HEK293 (cell line): ENCODE measurements at regions not wholly inside any gene's neighbourhood (a gene's known extent, or its start where the extent isn't known, plus 50 kb on each side); places are given as distances from the start of the nearest gene placed in this dataset.
"Not testable (repeated sequence)": the region's sequence is repeated elsewhere in the genome, so short reads cannot be mapped to it uniquely, and the experiment has no call there.

Experiments used
- CTCF ChIA-PET: fragments of 350-600 bp; formaldehyde crosslinking; extraction: SDS; loops from one replicate; lab custom pipeline; 2021; ENCODE audit warnings: antibody characterized with exemption; lab: Yijun Ruan, JAX
- POLR2A ChIA-PET: fragments of 300-600 bp; formaldehyde crosslinking; extraction: SDS; loops from one replicate; lab custom pipeline; 2020; ENCODE audit warnings: antibody characterized with exemption, inconsistent platforms; lab: Yijun Ruan, JAX
- H3K27ac ChIP-seq: fragments of 200-500 bp; sonication (Bioruptor generic); 2 replicates; pipeline ENCODE4 v1.5.1; 2014; ENCODE audit warnings: low read depth, low read length, control low read depth, inconsistent platforms; ENCODE audit errors: extremely low read depth
- H3K36me3 ChIP-seq, 2 experiments: fragments of 200-500 bp in 1 of 2; sonication (Bioruptor generic) in 1 of 2; 1 replicate in 1 of 2; 2 replicates in 1 of 2; pipeline ENCODE4 v1.5.1; 2014 to 2017; ENCODE audit warnings: inconsistent platforms in 2 of 2, low read length in 2 of 2; ENCODE audit not compliant: control insufficient read depth in 2 of 2, insufficient read depth in 1 of 2
- H3K4me1 ChIP-seq: fragments of 200-500 bp; sonication (Bioruptor generic); 2 replicates; pipeline ENCODE4 v1.5.1; 2014; ENCODE audit warnings: mild to moderate bottlenecking, low read length, inconsistent platforms; ENCODE audit not compliant: control insufficient read depth, insufficient read depth
- H3K4me3 ChIP-seq: 2 replicates; pipeline ENCODE4 v1.5.1; 2011; ENCODE audit warnings: low read depth, mild to moderate bottlenecking, control low read depth, low read length, moderate library complexity
- H3K9me3 ChIP-seq: fragments of 200-500 bp; sonication (Bioruptor generic); 2 replicates; pipeline ENCODE4 v1.5.1; 2014; ENCODE audit warnings: low read depth, low read length, inconsistent platforms; ENCODE audit not compliant: control insufficient read depth, insufficient read depth

DNA sequence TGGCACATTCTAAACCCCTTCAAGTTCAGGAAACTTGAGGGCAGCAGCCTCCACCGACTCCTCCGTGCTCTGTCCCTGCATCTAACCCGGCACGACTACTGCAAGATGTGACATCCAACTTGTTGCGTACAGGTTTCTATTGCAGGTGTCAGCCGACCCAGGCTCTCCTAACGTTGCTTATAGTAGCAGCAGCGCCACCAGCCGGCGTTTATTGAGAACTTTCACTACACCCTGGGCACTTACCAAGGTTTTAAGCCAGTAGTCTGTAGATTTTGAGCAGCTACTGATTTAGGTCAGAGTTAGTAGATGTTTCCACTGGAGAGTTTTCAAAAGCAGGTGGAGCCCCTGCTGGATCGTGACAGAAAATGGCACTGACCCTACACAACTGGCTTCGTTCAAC, 162.2 kb upstream of the PRKX start:
- H3K4me3 ChIP-seq, H3K27ac ChIP-seq, CTCF ChIA-PET, POLR2A ChIA-PET, H3K9me3 ChIP-seq, H3K36me3 ChIP-seq, H3K4me1 ChIP-seq: not testable (repeated sequence)

DNA sequence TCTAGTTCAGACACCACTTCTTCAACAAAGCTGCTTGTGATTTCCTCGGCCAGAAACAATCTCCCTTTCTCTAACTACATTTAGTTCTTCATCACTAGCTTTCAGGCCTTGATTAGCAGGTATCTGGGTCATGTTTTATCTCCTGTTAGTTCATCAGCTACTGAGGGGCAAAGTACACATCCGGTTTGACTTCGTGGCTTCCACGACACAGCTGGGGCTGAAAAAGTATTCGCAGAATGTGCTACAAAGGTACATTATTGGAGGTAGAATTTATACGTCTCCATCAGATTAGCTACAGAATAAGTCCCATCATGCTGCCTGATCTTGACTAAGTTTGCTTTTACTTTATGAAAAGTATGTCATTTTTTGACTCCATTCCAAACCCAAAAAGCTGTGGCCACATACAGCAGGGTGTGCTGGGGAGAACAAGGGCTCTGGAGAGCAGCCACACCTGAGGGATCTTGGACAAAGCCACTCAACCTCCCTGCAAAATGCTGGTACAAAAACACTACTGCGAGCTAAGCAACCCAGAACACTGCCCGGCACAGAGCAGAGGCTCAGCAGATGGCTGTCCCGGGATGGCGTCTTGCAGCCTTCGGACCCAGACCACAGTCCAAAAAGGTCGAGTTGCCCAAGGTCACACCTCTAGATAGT, 158.9 kb upstream of the PRKX start:
- POLR2A ChIA-PET, H3K36me3 ChIP-seq, H3K27ac ChIP-seq, H3K4me1 ChIP-seq, CTCF ChIA-PET, H3K9me3 ChIP-seq, H3K4me3 ChIP-seq: not testable (repeated sequence)

DNA sequence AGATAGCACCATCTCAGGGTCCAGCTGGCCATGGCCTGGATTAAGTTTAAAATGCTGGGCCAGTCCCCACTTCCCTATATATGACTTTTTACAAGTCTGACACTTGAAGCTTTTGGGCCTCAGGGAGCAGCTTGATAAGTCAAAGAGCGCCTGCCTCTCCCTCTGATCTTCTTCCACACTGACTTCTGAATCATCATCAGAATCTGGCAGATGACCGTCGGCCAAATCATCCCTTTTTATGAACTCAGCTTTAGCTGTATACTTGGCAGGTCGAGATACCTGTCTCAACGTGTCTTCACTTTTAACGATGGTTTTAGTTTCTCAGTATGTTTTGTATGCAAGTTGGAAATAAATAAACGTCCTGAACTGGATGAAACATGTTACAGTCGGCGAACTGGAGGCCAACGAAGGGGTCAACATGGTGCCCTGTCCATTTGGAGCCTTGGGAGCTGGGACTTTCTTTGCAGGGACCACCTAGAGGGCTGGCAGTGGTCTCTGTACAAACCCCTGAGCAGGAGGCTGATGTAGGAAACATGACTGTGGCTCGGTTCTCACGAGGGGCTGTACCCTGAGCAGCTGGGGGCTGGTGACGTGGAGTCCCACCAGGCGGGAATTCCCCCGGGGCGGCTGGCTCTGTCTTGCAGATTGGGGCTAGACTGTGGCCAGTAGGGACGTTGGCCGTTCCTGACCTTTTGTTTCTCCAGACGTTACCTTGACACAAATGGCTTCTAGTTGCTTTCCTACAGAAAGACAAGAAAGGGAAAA, 153.8 kb upstream of the PRKX start:
- POLR2A ChIA-PET, H3K4me3 ChIP-seq, H3K27ac ChIP-seq, CTCF ChIA-PET, H3K36me3 ChIP-seq, H3K4me1 ChIP-seq, H3K9me3 ChIP-seq: not testable (repeated sequence)

DNA sequence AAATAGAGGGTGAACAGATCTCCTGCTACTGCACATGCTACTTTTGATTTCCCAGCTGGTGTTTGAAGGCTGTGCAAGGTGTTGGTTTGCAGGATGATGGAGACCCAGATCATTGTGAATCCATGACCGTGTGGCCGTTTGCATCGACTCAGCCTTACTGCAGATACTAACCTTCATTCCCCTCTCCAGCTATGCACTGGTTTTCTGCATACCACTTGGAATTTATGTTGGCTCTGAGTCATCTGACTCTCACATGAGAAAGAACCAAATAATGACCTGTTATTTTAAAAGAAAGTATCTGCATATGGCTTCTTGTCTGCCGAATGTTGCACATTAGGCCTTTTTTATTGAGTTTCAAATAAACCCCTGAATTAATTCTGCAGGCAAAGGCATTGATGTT, 144.9 kb upstream of the PRKX start:
- H3K27ac ChIP-seq, POLR2A ChIA-PET: not testable (repeated sequence)

DNA sequence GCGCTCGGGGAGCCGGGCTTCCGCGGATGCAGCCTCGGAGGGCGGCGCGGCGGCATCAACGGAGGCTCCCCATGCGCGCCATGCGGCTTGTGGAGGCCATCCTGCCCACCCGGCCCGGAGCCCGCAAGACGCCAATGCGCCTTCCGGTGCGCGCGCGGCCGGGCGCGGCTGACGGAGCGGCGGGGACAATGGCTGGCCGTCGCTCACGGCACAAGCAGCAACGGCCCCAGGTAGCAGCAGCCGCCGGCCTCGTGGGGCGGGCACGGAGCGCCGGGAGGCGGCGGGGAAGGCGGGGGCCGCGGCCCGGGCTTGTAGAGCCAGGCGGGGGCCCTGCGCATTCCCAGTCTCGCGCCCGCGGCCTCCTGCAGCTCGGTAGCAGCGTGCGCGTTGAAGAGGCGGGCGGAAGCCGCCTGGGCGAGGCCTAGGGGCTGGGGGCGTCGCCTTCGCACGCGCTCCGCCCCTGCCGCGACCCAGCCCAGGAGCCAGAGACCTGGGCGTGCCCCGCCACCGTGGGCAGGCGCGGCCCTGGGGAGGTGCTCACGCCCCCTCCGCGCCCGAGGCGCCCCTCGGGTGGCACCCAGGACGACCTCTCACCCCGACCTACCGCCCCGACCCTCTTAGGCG, 130.2 kb upstream of the PRKX start:
- POLR2A ChIA-PET, H3K9me3 ChIP-seq, H3K4me3 ChIP-seq, H3K4me1 ChIP-seq, CTCF ChIA-PET, H3K27ac ChIP-seq, H3K36me3 ChIP-seq: not testable (repeated sequence)

More for the DNA sequence above, 144.9 kb upstream of the PRKX start:
- H3K9me3 ChIP-seq, H3K4me1 ChIP-seq, H3K4me3 ChIP-seq, CTCF ChIA-PET, H3K36me3 ChIP-seq: not testable (repeated sequence)

DNA sequence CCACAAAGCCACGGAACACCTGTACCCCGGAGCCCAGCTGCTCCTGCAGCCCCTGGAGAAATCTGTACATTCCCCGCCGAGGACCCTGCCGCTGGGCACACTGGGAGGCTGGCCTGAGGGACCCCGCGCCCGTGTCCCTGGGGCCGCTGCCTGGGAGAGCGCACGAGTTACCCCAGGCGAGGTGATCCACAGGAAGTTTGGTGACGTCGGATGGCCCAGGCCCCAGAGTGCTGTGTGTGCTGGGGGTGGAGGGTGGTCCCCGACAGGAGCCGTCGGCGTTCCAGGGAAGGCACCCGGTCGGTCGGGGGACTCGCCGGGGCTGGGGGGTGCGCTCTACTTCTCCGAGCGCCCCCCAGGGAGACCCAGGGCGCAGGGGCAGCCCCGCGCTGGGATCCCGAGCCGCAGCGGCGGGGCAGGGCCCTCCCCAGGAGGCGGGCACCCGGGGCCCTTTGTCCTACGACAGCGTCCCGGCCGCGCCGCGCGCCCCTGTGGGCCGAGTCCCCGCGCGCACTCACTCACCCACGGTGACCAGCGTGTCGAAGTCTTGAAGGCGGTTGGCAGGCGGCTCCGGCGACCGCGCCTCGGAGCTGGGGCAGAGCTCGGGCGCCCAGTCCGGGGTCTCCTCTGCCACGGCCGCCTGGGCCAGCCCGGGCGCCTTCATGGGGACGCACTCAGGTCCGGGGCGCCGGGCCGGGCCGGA, 129.5 kb upstream of the PRKX start:
- H3K4me3 ChIP-seq, H3K27ac ChIP-seq, H3K4me1 ChIP-seq, POLR2A ChIA-PET, CTCF ChIA-PET, H3K36me3 ChIP-seq, H3K9me3 ChIP-seq: not testable (repeated sequence)

DNA sequence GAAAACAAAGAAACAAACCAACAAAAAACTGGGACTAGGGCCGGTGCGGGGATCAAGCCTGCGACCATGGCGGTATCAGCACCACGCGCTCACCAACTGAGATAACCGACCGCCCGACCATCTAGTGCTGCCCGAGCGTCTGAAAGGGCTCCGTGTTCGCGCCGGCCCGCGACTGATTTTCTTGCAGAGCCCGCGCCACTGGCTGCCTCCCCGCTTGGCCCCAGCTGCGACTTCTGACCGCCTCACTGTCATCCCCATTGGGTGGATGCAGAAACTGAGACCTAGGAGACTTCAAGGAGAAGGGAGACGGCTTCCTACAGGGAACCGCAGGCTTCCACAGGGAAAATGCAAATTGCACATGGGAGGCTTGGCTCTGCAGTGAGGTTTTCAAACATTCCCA, 125.3 kb upstream of the PRKX start:
- CTCF ChIA-PET, POLR2A ChIA-PET, H3K4me3 ChIP-seq, H3K9me3 ChIP-seq, H3K27ac ChIP-seq, H3K4me1 ChIP-seq, H3K36me3 ChIP-seq: not testable (repeated sequence)

DNA sequence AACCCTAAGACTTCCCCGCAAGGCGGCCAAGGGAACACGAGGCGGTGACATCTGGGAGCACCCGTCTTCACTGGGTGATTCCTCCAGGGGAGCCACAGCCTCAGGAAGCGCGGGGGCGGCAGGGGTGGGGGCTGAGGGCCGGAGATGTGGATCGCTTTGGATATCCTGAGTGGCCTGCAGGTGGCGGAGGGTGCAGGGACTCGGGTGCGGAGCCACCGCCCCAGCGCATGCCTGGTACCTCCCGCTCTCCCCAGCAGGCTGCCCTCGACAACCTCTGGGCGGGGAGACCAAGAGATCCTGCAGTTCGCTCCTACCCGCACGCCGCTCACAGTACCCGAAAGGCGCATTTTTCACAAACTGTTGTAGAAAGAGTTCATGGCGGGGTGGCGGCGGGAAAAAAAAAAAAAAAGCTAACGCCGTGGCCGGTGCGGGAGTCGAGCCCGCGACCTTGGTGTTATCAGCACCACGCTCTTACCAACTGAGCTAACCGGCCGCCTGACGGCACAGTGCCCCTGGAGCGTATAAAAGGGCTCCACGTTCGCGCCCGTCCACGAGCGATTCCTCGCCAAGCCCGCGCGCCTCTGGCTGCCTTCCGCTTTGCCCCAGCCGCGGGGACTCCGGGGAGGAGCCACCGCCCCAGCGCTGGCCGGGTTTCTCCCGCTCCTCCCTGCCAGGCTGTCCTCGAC, 124.7 kb upstream of the PRKX start:
- H3K27ac ChIP-seq, H3K9me3 ChIP-seq, H3K4me1 ChIP-seq, POLR2A ChIA-PET, CTCF ChIA-PET, H3K36me3 ChIP-seq, H3K4me3 ChIP-seq: not testable (repeated sequence)

DNA sequence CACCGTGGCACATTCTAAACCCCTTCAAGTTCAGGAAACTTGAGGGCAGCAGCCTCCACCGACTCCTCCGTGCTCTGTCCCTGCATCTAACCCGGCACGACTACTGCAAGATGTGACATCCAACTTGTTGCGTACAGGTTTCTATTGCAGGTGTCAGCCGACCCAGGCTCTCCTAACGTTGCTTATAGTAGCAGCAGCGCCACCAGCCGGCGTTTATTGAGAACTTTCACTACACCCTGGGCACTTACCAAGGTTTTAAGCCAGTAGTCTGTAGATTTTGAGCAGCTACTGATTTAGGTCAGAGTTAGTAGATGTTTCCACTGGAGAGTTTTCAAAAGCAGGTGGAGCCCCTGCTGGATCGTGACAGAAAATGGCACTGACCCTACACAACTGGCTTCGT, 123.8 kb upstream of the PRKX start:
- CTCF ChIA-PET, POLR2A ChIA-PET, H3K27ac ChIP-seq, H3K9me3 ChIP-seq, H3K4me3 ChIP-seq, H3K4me1 ChIP-seq, H3K36me3 ChIP-seq: not testable (repeated sequence)

DNA sequence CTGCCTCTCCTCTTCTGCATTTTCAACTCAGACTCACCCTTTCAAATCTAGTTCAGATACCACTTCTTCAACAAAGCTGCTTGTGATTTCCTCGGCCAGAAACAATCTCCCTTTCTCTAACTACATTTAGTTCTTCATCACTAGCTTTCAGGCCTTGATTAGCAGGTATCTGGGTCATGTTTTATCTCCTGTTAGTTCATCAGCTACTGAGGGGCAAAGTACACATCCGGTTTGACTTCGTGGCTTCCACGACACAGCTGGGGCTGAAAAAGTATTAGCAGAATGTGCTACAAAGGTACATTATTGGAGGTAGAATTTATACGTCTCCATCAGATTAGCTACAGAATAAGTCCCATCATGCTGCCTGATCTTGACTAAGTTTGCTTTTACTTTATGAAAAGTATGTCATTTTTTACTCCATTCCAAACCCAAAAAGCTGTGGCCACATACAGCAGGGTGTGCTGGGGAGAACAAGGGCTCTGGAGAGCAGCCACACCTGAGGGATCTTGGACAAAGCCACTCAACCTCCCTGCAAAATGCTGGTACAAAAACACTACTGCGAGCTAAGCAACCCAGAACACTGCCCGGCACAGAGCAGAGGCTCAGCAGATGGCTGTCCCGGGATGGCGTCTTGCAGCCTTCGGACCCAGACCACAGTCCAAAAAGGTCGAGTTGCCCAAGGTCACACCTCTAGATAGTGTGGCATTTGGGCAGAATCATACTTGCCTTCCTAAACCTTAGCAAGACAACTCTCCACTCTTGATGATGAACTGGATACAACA, 120.5 kb upstream of the PRKX start:
- POLR2A ChIA-PET, H3K4me1 ChIP-seq, H3K27ac ChIP-seq, H3K9me3 ChIP-seq, H3K36me3 ChIP-seq, CTCF ChIA-PET, H3K4me3 ChIP-seq: not testable (repeated sequence)
